ENCODE measurements at regions not wholly inside any gene's neighbourhood (a gene's known extent, or its start where the extent isn't known, plus 50 kb on each side); places are given as distances from the start of the nearest gene placed in this dataset.

DNA sequence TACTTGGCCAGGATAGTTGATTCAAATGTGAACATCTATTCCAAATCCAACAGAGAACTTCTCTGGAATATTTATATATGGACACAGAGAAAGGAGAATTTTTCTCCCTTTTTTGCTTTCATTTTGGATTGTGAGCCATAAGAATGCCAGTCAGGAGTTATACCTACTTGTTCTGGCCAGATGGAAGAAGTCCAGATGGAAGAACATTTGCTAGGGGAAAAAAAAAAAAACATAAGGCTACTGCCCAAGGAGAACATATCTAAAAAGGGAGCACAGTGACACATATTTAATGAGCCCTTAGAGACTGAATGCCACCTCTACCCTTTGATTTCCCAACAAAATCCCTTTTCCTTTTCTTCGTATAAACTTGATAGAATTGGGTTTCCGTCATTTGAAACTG lies 61.7 kb upstream of the PPP2R2B start:
- no peak for DNase-seq (ENCODE audit: low spot score)

DNA sequence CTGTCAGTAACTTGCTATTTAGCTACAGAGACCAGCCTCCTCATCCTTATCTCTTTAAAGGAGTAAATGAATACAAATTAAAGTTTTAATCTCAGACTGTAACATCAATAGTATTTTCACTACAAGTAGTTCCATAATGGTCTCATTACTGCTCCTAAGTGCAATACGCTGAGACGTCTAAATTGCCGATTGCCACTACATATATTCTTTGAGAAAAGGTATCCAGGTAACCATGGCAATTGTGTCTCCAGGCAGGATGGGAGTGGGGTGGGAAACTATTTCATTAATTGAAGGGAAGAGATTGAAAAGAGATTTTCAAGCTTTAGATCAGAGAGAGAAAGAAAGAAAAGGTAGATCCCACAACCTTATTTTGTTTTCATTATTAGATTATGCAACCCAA lies 65.5 kb upstream of the PPP2R2B start:
- DNase-seq (ENCODE audit: low spot score), result no peak

DNA sequence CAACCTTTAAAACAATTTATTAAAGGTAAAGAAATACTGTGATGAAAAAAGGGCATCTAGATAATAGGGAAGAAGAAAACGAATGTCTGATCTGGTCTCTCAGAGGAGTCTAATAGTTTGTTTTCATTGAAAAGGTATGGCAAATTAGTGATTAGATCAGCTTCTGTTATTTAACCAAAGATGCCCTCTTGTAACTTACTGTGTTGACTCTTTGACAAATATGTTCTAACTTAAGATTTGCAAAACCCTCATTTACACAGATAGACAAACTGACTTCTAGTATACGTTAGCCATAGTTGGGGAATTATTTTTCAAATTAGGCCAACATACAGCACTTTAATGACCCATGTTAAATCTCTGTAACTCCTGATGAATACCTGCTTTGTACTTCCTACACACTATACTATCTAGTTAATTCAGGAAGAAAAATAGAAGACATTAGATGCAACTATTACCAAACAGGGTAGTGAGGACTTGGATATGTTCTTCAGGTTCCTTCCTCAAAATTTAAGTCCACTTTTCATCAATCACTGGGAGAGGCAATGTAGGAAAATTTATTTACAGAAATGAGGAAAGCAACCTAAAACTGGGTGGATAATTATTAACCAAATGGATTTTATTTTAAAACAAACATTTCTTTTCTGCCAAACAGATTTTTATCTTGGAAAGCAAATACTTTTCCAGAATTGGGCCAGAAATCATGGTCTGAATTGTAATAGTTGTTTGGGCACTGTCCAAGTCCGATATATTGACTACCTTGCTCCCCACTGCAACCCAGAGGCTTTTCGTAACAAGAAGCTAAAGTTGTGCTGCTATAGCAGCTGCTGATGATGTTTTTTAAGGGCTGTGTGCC lies 66.4 kb upstream of the PPP2R2B start:
- no peak for DNase-seq (ENCODE audit: low spot score)

DNA sequence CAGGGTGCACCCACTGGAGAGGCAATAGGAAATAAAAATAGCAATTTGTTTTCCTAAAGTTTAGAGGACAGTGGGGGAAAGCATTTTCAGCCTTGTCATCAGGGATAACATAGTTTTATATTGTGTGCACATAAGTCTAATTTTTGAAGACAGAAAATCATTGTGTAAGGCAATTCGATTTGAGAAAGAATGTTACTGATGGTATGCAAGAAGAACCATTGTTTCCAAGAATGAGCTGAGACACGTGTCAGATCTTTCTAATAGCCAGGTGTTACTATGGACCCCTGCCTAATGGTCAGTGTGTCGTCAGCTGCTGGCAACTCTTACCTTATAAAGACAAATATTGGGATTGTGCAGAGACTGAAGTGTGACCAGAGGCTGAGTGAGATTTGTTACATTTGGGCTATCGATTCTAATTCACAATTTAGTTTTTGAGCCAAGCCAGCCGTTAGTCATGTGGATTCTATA lies 67.1 kb upstream of the PPP2R2B start:
- DNase-seq (ENCODE audit: low spot score), result no peak

DNA sequence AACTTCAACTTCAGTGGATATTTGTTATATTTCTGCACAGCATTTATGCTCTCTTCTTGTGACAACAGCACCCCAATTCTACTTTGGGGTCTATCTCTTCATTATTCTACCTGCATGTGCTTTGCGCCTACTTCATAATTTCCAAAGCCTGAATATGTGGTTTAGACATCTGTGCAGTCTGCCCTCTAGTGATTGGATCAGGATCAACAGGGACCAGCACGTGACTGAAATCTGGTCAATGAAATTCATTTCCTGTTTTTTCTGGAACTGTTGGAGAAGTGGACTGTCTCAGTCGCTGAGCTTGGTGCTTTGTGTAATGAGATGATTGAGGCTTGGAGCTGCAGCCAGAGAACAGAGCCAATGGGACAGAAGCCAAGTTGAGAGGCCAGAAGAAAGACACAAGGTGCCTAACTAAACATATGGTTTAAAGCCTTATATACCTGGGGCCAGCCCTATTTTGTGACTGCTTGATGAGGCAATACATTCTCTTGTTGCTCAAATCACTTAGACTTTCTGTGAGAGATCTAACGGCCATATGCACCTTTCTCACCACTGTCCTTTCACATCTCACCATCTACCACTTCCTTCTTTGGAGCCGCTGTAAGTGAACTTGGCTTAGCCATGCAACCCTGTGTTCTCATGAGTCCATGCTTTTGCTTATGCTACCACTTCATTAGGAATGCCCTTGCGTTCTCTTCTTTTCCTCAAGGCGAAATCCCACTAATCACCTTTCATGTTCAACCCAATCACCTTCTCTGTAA lies 68.8 kb upstream of the PPP2R2B start:
- peak; percentile 60 for DNase-seq (ENCODE audit: low spot score)

DNA sequence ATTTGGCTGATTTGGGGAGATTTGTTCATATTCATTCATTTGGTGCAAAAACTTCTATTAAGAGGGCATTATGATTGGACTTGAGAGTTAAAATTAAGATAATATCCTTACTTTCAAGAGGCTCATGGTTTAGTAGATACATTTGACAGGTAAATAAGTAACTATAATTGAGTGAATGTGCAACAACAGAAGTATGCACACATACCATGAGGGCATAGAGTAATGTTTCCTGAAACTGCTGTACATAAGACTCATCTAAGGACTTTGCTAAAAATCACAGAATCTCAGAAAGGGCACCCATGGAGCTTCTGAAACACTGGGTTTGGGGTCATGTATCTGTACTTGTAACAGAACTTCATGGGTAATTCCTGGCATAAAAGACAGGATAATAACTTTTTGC lies 70.1 kb upstream of the PPP2R2B start:
- no peak for DNase-seq (ENCODE audit: low spot score)

DNA sequence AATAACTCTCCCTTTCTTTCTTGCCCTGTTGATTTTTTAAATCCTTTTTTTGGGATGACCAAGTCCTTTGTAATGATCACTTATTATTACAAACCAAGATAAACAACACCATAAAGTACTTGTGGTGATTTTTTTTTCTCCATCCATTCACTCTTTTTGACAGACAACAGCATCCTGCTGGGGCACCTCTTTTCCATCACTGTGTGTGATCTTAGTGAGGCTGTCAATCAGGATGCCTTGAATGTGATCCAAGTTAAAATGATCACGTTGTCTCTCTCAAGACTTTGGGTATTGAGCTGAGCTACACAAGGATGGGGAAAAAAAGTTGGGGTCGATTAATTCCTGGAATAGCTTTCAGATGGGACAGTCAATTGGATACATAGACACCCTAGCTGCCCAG lies 73.6 kb upstream of the PPP2R2B start:
- no peak for DNase-seq (ENCODE audit: low spot score)

DNA sequence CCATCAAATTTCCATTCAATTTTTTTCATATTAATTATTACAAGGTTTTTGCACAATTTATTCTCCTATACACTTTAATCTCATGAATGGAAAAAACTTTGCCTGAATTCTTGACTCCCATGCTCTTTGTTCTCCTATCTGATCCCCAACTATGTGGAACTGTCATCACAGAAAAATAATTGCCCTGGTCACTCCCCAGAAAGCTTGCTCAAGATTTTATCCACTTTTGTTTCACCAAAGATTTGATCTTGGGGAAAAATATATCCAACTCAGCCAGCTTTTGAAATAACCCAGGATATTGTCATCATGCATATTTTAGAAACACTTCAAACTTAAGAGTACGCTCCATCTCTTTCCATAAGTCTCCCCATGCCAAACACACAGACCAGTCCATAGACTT lies 77.7 kb upstream of the PPP2R2B start:
- no peak for DNase-seq (ENCODE audit: low spot score)

DNA sequence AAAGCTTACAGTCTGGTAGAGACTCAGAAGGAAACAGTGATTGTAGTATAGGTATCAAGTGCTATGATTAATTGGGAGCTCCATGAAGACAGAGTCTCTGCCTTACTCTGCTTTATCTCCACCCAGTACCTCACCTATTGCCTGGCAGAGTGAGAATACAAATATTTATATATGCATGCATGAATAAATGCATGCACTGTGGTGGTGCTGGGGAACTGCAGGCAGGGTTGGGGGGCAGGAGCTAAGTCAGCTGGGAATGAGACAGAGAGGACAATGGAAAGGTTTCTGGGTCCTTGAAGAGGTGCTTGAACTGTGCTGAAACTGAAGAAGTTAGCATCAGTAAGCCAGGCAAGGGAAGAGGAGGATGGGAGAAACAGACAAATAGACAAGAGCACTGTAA lies 80.8 kb upstream of the PPP2R2B start:
- DNase-seq (ENCODE audit: low spot score), result no peak

DNA sequence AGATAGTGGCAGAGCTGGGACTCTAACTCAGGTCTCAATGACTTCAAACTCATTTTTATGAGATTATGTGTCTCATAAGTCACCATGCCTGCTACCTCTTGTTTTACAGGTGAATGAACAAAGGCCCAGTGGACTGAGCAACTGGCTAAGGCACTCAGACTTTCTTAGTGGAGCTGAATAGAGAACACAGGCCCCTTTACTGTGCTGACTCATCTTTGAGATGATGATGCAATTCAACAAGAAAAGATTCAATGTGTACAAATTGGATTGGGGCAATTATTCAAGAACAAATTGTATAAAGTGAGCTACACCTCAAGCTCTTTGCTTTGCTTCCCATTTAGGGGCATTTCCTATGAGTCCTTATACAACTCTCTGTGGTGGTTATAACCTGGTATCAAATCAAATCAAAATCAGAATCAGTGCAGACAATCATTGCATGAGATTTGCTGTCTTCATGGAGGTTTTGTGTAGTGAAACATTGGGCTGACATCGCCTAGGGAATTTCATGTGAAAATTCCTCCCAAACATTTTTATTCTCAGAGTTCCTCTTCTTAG lies 84.3 kb upstream of the PPP2R2B start:
- peak; percentile 36 for DNase-seq (ENCODE audit: low spot score)

DNA sequence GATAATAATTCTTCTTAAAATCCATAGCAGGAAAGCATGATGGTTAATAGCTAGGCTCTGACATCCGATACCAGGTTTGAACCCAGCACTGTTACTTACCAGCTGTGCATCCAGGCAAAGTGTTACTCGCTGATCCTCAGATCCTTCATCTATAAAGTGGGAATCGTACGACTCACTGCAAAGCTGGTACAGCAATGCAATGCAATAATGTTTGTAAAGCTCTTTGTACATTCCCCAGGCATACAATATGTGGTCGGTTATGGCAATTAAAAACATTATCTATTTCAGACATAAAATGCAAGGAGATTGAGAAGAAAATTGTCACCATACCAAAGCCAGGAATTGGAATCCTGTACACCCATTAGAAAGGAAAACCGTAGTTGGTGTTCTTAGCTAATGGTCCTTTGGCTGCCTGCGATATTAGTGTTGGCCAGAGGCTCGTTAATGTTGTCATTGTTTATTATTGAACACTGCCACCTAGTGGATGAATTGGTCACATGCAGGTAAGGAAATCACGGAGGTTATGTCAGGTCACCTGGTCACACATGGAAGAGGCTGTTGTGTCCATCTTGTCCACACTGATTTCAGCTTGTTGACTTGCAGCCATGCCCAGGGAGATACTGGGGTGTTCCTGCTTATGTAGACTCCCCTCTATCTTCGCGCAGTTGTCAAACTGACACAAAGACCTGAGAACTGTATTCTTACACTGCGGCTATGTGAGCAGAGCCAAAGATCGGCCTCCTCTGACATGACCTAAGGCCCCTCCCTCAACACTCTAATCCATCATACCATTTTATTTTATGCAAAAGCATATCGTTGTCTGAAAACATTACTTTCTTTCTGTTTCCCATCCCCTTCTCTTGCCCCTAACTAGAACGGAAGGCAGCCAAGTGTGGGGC lies 87.5 kb upstream of the PPP2R2B start:
- DNase-seq (ENCODE audit: low spot score), result peak; percentile 89

DNA sequence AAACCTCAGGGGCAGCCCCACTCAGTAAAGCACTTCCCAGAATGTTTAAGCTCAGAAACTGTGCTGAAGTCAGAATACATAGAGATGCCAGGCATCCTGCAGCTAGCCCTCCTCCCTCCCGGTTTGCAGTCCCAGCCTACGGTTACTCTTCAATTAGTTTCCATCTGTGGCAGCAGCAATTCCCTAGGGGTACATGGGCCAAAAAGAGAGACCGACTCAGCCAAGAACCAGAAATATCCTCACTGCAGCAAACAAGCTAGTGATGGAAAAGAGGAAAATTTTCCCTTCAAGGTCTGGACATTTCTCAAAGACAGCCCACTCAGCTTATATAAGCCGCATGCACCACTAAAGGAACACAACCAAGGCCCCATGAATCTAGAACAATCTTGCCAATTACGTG lies 89.1 kb upstream of the PPP2R2B start:
- no peak for DNase-seq (ENCODE audit: low spot score)

DNA sequence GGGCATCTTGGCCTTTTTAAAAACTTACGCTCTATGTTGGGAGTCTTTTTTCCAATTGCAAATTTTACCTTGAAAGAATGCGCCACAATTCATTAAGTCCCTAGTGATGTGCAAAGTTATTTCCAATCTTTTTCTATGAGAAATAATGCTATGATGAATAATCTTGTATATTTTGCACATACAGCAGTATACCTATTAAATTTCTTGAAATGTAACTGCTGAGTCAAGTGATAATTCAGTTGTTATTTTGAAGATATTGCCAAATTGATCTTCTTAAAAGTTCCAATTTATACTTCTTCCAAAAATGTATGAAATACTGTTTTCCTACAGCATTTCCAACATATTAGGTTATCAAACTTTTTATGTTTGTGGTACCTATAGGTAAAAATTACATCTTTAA lies 92.8 kb upstream of the PPP2R2B start:
- no peak for DNase-seq (ENCODE audit: low spot score)

DNA sequence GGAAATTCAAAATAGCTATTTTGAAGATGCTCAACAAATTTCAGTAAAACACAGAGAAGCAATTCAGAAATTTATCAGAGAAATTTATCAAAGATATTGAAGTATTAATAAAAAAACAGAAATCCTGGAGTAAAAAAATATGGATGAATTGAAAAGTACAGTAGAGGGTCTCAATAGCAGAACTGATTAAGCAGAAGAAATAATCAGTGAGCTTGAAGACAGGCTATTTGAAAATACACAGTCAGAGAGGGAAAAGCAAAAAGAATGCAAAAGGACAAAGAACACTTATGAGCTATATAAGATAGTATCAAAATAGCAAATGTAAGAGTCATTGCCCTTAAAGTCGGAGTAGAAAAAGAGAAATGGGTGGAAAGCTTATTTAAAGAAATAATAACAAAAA lies 107.9 kb upstream of the PPP2R2B start:
- no peak for DNase-seq (ENCODE audit: low spot score)

DNA sequence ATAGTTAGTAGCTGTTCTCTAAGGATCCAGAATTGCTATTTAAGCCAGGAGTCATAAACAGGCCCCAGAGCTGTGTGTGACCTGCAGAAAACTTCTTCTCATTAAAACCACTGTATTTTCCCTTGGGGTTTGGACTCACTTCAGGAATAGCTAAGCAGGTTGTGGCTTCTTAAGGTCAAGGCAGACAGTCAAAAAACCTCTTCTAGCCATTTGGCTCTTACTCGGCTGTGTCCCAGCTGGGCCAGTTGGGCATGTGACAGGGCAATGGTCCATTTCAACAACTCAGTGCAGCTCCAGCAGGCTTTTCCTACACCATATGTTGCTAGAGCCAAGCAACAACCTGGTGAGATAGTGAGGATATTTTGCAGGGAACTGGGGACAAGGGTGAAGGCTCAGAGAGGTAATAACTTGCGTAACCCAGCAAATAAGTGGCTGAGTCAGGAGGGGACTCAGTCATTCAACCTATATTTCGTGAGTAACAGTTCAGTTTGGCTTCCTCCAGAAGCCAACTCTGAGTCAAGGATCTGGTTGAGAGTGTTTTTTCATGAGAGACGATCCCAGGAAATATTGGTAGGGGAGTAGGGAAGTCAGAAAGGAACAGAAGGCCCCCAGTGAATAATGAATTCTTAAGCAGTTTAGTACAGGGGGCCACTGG lies 115.4 kb upstream of the PPP2R2B start:
- no peak for DNase-seq (ENCODE audit: low spot score)

DNA sequence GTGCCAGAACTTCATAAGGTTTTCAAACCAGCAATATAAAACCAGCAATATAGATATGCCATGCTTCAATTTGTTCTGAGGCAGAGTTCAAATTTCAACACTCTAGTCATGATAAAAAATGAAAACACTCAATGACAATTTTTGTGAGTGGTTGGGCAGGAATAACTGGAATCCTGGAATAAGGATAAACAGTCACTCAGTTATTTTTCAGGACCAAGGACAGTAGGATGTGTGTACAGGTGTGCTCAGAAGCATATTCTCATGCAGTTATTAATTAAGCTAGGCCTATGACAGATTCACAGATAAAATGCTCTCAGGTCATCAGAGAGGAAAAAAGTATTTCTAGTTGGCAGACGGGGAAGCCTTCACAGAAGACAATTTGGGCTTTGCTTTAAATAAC lies 117.3 kb upstream of the PPP2R2B start:
- DNase-seq (ENCODE audit: low spot score), result no peak

DNA sequence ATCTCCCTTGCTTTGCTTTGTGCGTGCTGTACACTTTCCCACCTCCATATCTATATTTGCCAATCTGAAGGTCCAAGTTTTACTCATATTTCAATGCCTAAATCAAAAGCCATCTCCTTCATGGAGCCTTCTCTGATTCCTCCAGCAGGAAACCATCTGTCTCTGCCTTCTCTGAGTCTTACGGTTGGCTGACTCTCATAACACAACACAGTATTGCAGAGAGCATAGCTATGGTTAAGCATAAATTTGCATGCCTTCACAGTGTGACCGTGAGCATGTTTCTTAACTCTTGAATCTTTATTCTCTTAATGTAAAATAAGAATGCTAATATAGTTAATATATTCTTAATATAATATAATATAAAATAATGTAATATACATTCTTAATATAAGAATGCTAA lies 136.8 kb upstream of the PPP2R2B start:
- no peak for DNase-seq (ENCODE audit: low spot score)

DNA sequence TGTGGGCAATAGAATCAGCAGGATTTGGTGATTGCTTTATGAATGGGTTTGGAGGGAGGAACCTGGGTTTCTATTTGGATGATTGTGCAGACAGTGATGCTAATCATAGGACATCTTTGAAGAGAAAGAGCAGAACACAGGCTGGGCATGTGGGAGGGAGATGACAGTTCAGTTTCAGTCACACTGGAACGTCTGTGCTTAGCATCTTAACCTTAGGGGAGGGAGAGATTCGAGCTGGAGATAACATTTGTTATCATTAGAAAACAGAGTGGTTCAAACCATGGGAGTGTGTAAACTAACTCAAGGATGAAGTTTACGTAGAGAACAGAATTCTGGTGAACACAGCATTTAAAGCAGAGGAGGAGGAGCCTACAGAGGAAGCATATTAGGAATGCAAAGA lies 138.6 kb upstream of the PPP2R2B start:
- no peak for DNase-seq (ENCODE audit: low spot score)

DNA sequence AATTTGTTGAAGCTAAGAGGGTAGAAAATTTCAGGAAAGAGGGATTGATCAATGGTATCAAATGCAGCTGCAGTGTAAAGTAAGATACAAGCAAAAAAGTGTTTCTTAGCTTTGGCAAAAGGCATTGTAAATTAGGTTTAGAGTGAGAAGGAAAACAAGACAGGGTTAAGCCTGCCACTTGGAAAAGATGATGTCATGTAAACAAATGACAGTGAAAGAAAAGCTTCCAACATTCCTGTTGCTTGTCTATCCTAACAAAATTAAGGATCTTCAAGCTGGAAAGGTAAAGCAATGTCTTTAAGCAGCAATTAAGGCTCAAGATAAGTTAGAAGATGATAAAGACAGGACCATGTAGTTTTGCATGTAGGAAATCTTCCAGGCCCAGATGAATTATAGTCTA lies 139.1 kb upstream of the PPP2R2B start:
- no peak for DNase-seq (ENCODE audit: low spot score)

DNA sequence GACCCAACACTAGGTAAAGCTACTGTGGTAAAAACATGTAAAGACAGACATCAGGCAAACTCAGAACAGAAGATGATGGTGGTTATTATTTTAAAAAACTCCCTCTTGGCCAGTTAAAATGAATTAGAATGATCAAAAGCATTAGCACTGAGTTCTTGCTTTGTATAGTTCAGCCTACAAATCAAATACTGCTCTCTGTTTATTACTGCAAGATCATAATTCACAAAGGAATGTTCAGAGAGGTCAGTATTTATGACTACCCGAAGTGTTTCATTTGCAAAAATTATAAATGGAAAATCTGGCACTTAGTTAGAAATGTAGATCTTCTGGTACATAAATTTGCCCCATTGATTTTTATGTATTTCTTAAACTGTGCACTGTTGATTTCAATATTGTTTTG lies 140.3 kb upstream of the PPP2R2B start:
- DNase-seq (ENCODE audit: low spot score), result no peak

DNA sequence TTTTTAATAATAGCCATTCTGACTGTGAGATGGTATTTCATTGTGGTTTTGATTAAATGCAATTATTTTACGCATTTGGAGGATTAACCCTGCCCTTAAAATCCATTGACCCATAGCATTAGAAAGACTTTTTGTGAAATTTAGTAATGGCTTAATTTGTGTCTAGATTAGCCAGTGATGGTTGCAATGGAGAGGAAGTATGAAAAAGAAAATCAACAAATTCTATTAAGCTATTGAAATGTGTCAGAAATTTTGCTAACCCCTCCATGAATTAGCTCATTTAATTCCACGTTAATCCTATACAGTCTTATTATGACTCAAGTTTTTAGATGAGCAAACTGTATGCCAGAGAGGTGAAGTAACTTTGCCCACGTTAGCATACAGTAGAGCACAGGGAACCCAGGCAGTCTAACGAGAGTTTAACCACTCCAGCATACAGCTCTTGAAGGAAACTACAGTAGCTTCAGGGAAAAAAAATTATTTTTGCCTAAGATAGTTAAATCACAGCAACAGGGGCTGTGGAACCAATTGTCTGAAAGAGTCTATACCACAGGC lies 158.2 kb upstream of the PPP2R2B start:
- no peak for DNase-seq (ENCODE audit: low spot score)
